Calu3 (cell line): ENCODE measurements at regions not wholly inside any gene's neighbourhood (a gene's known extent, or its start where the extent isn't known, plus 50 kb on each side); places are given as distances from the start of the nearest gene placed in this dataset.

Experiments
- BruUV-seq: library from RNA; stranded (reverse); fragments of 400-500 nt; replicated peaks from 2 replicates; lab custom pipeline; 2021; lab: Mats Ljungman, UMichigan
- CTCF ChIA-PET: fragments of 300-600 bp; sonication (Branson Sonifier 250); formaldehyde crosslinking; loops from one replicate; lab custom pipeline; 2022; ENCODE audit warnings: antibody characterized with exemption; lab: Charles Lee
- DNase-seq: peaks from one replicate; pipeline ENCODE4 v3.0.0; 2022
- H3K27ac Mint-ChIP-seq: one replicate; pipeline ENCODE4 v1.8.0; 2022; ENCODE audit warnings: mixed read lengths; ENCODE audit not compliant: unreplicated experiment
- H3K27me3 Mint-ChIP-seq: one replicate; pipeline ENCODE4 v1.8.0; 2022; ENCODE audit warnings: mixed read lengths; ENCODE audit not compliant: unreplicated experiment
- H3K36me3 Mint-ChIP-seq: one replicate; pipeline ENCODE4 v1.8.0; 2022; ENCODE audit warnings: mild to moderate bottlenecking, moderate library complexity, mixed read lengths; ENCODE audit not compliant: insufficient read depth, unreplicated experiment
- H3K4me1 Mint-ChIP-seq: one replicate; pipeline ENCODE4 v1.8.0; 2022; ENCODE audit warnings: mild to moderate bottlenecking, low read depth, mixed read lengths; ENCODE audit not compliant: unreplicated experiment
- H3K4me3 Mint-ChIP-seq: one replicate; pipeline ENCODE4 v1.8.0; 2022; ENCODE audit warnings: mild to moderate bottlenecking, low read depth, moderate library complexity, mixed read lengths; ENCODE audit not compliant: unreplicated experiment
- H3K9me3 Mint-ChIP-seq: one replicate; pipeline ENCODE4 v1.8.0; 2022; ENCODE audit warnings: low read depth, mixed read lengths; ENCODE audit not compliant: unreplicated experiment
- CTCF ChIP-seq: fragments of 200-600 bp; IDR thresholded peaks from one replicate; pipeline ENCODE4 v1.8.0; 2022; ENCODE audit warnings: antibody characterized with exemption; ENCODE audit not compliant: unreplicated experiment
- intact Hi-C: fragments of 100-400 bp; cut with micrococcal nuclease; formaldehyde crosslinking; loops from one replicate; pipeline ENCODE4 v1.10.0; 2022; ENCODE audit not compliant: unreplicated experiment

- peak overlapping the region; percentile 78 for H3K27ac Mint-ChIP-seq
- peaks cover 51% of the 10 kb centered on the region for H3K4me1 Mint-ChIP-seq
- no peaks in the 10 kb centered on the region for H3K27me3 Mint-ChIP-seq
- no peak for TF ChIP-seq CTCF
- peaks cover 6% of the 10 kb centered on the region for H3K36me3 Mint-ChIP-seq
- intact Hi-C loops: no loop called here
- H3K4me3 Mint-ChIP-seq: peak overlapping the region; percentile 43
- H3K9me3 Mint-ChIP-seq: no peaks in the 10 kb centered on the region
- BruUV-seq: no TSS peak
- peak; percentile 69 for DNase-seq
- CTCF ChIA-PET: interaction anchor here (0.7 to 3.5 kb wide), 6 partner anchors 11 to 377 kb away, joined by 3 to 24 read pairs (median 4); no protein-coding TSS in a partner anchor
Measured at GRCh38 chr12:4011597-4011996, 138.4 kb upstream of the PARP11 start.

DNA sequence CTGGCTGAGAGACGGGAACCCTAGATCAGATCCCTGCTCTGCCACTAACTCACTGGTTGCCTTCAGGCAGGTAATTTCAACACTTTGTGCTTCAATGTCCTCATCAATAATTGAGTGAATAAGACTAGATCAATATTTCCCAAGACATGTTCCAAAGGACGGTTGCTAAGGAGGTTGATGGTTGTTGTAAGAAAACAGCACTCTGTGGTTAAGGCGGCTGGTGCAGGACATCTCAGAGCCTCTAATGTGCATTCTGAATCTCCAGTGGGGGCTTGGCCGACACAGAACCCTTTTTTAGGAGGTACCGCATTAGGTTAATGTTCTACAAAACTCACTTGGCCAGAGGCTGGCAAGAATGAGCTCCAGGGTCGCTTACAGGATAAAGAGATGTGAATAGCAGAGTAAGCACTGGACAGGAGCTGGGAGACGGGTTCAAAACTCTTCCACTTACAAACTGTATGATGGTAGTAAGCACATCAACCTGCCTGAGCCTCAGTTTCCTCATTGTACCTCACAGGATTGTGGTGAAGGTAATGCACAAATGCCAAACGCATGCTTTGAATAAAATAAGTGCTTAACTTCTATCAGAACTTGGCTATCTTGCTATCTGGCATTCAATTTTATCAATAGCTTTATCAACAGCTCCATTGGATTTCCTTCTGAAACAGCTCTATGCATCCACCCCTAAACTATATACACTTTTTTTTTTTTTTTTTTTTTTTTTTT, 136.9 kb upstream of the PARP11 start:
- H3K27ac Mint-ChIP-seq: no peak overlapping the region
- intact Hi-C loops: no loop called here
- CTCF ChIA-PET: interaction anchor here (0.6 to 3.5 kb wide), 6 partner anchors 11 to 422 kb away, joined by 3 to 24 read pairs (median 3); no protein-coding TSS in a partner anchor
- no peak overlapping the region for H3K4me3 Mint-ChIP-seq
- TF ChIP-seq CTCF: no peak
- H3K27me3 Mint-ChIP-seq: no peaks in the 10 kb centered on the region
- no peaks in the 10 kb centered on the region for H3K9me3 Mint-ChIP-seq
- peaks cover 6% of the 10 kb centered on the region for H3K36me3 Mint-ChIP-seq
- DNase-seq: peak; percentile 47
- no TSS peak for BruUV-seq
- H3K4me1 Mint-ChIP-seq: peaks cover 51% of the 10 kb centered on the region

GRCh38 chr12:4006743-4007142, 133.5 kb upstream of the PARP11 start:
- Mint-ChIP-seq H3K9me3 (no peaks in the 10 kb centered on the region), H3K4me1 (peaks cover 21% of the 10 kb centered on the region), H3K27me3 (peaks cover 12% of the 10 kb centered on the region), H3K27ac (no peak overlapping the region), H3K4me3 (no peak overlapping the region), H3K36me3 (peaks cover 5% of the 10 kb centered on the region)
- TF ChIP-seq CTCF: no peak
- no peak for DNase-seq
- intact Hi-C loops: no loop called here
- CTCF ChIA-PET: no interaction called here
- BruUV-seq: no TSS peak

DNA sequence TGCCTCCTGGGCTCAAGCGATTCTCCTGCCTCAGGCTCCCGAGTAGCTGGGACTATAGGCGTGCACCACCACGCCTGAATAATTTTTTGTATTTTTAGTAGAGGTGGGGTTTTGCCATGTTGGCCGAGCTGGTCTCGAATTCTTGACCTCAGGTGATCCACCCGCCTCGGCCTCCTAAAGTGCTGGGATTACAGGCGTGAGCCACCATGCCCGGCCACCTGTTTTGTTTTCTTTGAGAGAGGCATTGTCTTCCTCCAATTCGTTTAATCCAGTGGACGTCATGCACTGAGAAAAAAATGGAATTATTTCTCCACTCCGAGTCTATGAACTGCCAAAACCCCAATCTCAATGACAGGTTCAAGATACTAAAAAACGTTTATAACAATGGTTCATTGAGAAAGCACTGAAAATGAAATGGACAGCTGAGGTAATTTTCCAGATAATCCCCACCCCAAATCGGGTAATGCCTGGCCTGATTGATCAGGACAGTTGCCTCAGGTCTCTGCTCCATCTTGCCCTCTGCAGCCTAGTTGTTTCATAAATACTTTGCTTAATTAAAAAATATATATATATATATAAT, 132.7 kb upstream of the PARP11 start:
- Mint-ChIP-seq H3K4me1 (peaks cover 13% of the 10 kb centered on the region), H3K4me3 (no peak overlapping the region), H3K36me3 (no peaks in the 10 kb centered on the region), H3K9me3 (peaks cover 1% of the 10 kb centered on the region), H3K27ac (no peak overlapping the region), H3K27me3 (peaks cover 12% of the 10 kb centered on the region)
- BruUV-seq: no TSS peak
- CTCF ChIA-PET: no interaction called here
- DNase-seq: no peak
- TF ChIP-seq CTCF: no peak
- intact Hi-C loops: no loop called here
